GM12891 (cell line): ENCODE measurements at regions not wholly inside any gene's neighbourhood (a gene's known extent, or its start where the extent isn't known, plus 50 kb on each side); places are given as distances from the start of the nearest gene placed in this dataset.

Experiments used
- POLR2A ChIP-seq: IDR thresholded peaks from 2 replicates; pipeline ENCODE4 v1.6.1; 2011; ENCODE audit warnings: low read depth, low read length, control low read depth
- POLR2AphosphoS5 ChIP-seq: IDR thresholded peaks from 2 replicates; pipeline ENCODE4 v1.6.1; 2011; ENCODE audit warnings: low read depth, low read length, control low read depth

DNA sequence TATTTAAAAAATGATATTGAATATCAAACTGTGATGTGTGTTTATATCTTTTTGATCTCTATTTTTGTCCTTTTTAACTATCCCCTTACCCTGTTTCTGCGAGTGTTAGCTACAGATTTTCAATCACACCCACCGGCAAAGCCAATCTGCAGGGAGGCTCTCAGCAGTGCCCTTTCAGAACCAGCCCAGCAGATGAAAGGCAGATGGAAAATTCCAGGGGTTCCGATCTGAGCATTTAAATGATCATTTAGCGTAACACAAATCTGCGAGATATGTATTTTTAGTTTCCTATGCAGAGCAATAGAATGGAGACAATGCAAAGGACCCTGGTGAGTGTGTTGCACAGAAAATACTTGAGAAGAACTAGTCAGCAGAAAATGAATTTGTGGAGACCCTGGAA, 2170.5 kb upstream of the PIK3C3 start:
- no peak for TF ChIP-seq POLR2A
- TF ChIP-seq POLR2AphosphoS5, result no peak
